Fibroblast of lung (primary cell): ENCODE measurements at regions not wholly inside any gene's neighbourhood (a gene's known extent, or its start where the extent isn't known, plus 50 kb on each side); places are given as distances from the start of the nearest gene placed in this dataset.

Source experiments
- DNase-seq, 2 donors: peaks; one replicate each; pipeline versions ENCODE4 v3.0.0 to v3.0.0-alpha.2; 2010; ENCODE audit warnings: low read depth in 2 of 2
- H2AFZ ChIP-seq: 2 replicates; pipeline ENCODE4 v1.5.1; 2012; ENCODE audit warnings: low read length, control low read depth, inconsistent platforms
- H3K27ac ChIP-seq: 2 replicates; pipeline ENCODE4 v1.5.1; 2011; ENCODE audit warnings: low read length, control low read depth; ENCODE audit not compliant: insufficient read depth
- H3K27me3 ChIP-seq: 2 replicates; pipeline ENCODE4 v1.5.1; 2011; ENCODE audit warnings: mild to moderate bottlenecking, low read length; ENCODE audit not compliant: control insufficient read depth, insufficient read depth
- H3K36me3 ChIP-seq: 2 replicates; pipeline ENCODE4 v1.5.1; 2011; ENCODE audit warnings: low read length; ENCODE audit not compliant: control insufficient read depth, insufficient read depth
- H3K4me1 ChIP-seq: 2 replicates; pipeline ENCODE4 v1.5.1; 2011; ENCODE audit warnings: low read length; ENCODE audit not compliant: control insufficient read depth, insufficient read depth; ENCODE audit errors: extremely low read depth
- H3K4me2 ChIP-seq: 2 replicates; pipeline ENCODE4 v1.5.1; 2011; ENCODE audit warnings: low read length, control low read depth; ENCODE audit not compliant: insufficient read depth; ENCODE audit errors: extremely low read depth
- H3K4me3 ChIP-seq, 4 experiments: fragments of 200-600 bp in 1 of 4; sonication (generic) in 1 of 4; replicated peaks in 1 of 4; 2 replicates each; pipeline ENCODE4 v1.5.1; 2011 to 2016; ENCODE audit warnings: low read length in 4 of 4, low read depth in 3 of 4, mild to moderate bottlenecking in 3 of 4, control low read depth in 2 of 4, inconsistent platforms in 1 of 4, mixed read lengths in 1 of 4; ENCODE audit not compliant: insufficient read depth in 1 of 4; ENCODE audit errors: control extremely low read depth in 1 of 4
- H3K79me2 ChIP-seq: 2 replicates; pipeline ENCODE4 v1.5.1; 2012; ENCODE audit warnings: mild to moderate bottlenecking, low read length, inconsistent platforms; ENCODE audit not compliant: control insufficient read depth, insufficient read depth
- H3K9ac ChIP-seq: 2 replicates; pipeline ENCODE4 v1.5.1; 2011; ENCODE audit warnings: mild to moderate bottlenecking, low read length, control low read depth; ENCODE audit not compliant: insufficient read depth
- H3K9me3 ChIP-seq: 2 replicates; pipeline ENCODE4 v1.5.1; 2012; ENCODE audit warnings: low read depth, low read length; ENCODE audit not compliant: control insufficient read depth, insufficient read depth
- H4K20me1 ChIP-seq: 2 replicates; pipeline ENCODE4 v1.5.1; 2011; ENCODE audit warnings: low read length; ENCODE audit not compliant: control insufficient read depth, insufficient read depth; ENCODE audit errors: extremely low read depth
- CTCF ChIP-seq, 2 donors: IDR thresholded peaks in 1 of 2; conservative IDR thresholded peaks in 1 of 2; 1 replicate in 1 of 2; 2 replicates in 1 of 2; pipeline ENCODE4 v1.5.1; 2011 to 2012; ENCODE audit warnings: low read length in 2 of 2, control low read depth in 1 of 2, inconsistent platforms in 1 of 2, low read depth in 1 of 2, mild to moderate bottlenecking in 1 of 2
- EZH2 ChIP-seq: IDR thresholded peaks from 2 replicates; pipeline ENCODE4 v1.5.1; 2012; ENCODE audit warnings: low read length, control low read depth, mild to moderate bottlenecking; ENCODE audit errors: missing control alignments

GRCh38 chr3:168514252-168514651, 418.5 kb upstream of the GOLIM4 start:
- no peak overlapping the region for H3K4me3 ChIP-seq
- DNase-seq = no peak
- H3K27ac ChIP-seq = no peak overlapping the region
- no peaks in the 10 kb centered on the region for H3K27me3 ChIP-seq
- H3K36me3 ChIP-seq = no peaks in the 10 kb centered on the region
- no peaks in the 10 kb centered on the region for H3K79me2 ChIP-seq
- no peak overlapping the region for H3K4me2 ChIP-seq
- no peaks in the 10 kb centered on the region for H3K4me1 ChIP-seq
- TF ChIP-seq EZH2 = no peak
- TF ChIP-seq CTCF (conservative IDR thresholded peaks at IDR 0.05 in 1 of 2, IDR thresholded peaks at IDR 0.05 in 1 of 2; ENCODE audit: low read depth in 1 of 2, low read length in 2 of 2) = no peak
- no peaks in the 10 kb centered on the region for H4K20me1 ChIP-seq
- no peaks in the 10 kb centered on the region for H3K9me3 ChIP-seq
- no peak overlapping the region for H3K9ac ChIP-seq
- no peak overlapping the region for H2AFZ ChIP-seq

- Histone ChIP-seq H3K27ac (no peak overlapping the region), H3K4me3 (no peak overlapping the region), H3K4me1 (no peaks in the 10 kb centered on the region), H2AFZ (no peak overlapping the region), H3K4me2 (no peak overlapping the region), H3K36me3 (no peaks in the 10 kb centered on the region), H4K20me1 (no peaks in the 10 kb centered on the region), H3K79me2 (no peaks in the 10 kb centered on the region), H3K9me3 (no peaks in the 10 kb centered on the region), H3K27me3 (no peaks in the 10 kb centered on the region), H3K9ac (no peak overlapping the region)
- TF ChIP-seq CTCF (conservative IDR thresholded peaks at IDR 0.05 in 1 of 2, IDR thresholded peaks at IDR 0.05 in 1 of 2; ENCODE audit: low read depth in 1 of 2, low read length in 2 of 2) (no peak), EZH2 (no peak)
- no peak for DNase-seq
Measured at GRCh38 chr3:168512802-168513201, 417.1 kb upstream of the GOLIM4 start.

- no peak overlapping the region for H3K4me2 ChIP-seq
- no peak overlapping the region for H3K9ac ChIP-seq
- H3K36me3 ChIP-seq = no peaks in the 10 kb centered on the region
- H3K27ac ChIP-seq = no peak overlapping the region
- H4K20me1 ChIP-seq = no peaks in the 10 kb centered on the region
- no peaks in the 10 kb centered on the region for H3K27me3 ChIP-seq
- no peak overlapping the region for H2AFZ ChIP-seq
- H3K79me2 ChIP-seq = no peaks in the 10 kb centered on the region
- no peaks in the 10 kb centered on the region for H3K4me1 ChIP-seq
- no peak overlapping the region for H3K4me3 ChIP-seq
- no peaks in the 10 kb centered on the region for H3K9me3 ChIP-seq
- no peak for TF ChIP-seq EZH2
- peak; percentile 58 to 75 for TF ChIP-seq CTCF (conservative IDR thresholded peaks at IDR 0.05 in 1 of 2, IDR thresholded peaks at IDR 0.05 in 1 of 2; ENCODE audit: low read depth in 1 of 2, low read length in 2 of 2)
- peak; percentile 3 to 48 for DNase-seq
Measured at GRCh38 chr3:168511428-168512014, 415.8 kb upstream of the GOLIM4 start.
